Heart left ventricle (tissue), 16 donors: ENCODE measurements at regions not wholly inside any gene's neighbourhood (a gene's known extent, or its start where the extent isn't known, plus 50 kb on each side); places are given as distances from the start of the nearest gene placed in this dataset.

Source experiments
- ATAC-seq, 4 donors: fragments of 200-7000 bp; cut with Tn5 transposase; one replicate each; pipeline ENCODE4 v1.9.1; 2020 to 2022; ENCODE audit warnings: moderate library complexity in 4 of 4, mild to moderate bottlenecking in 3 of 4, moderate number of reproducible peaks in 1 of 4
- DNase-seq, 5 donors: peaks; one replicate each; pipeline ENCODE4 v3.0.0-alpha.2; 2020
- H3K27ac ChIP-seq, 12 donors: fragments of 200-600 bp; sonication (generic) in 4 of 12; one replicate each; pipeline versions ENCODE4 v1.5.0 to v1.8.0; 2016 to 2022; ENCODE audit warnings: mild to moderate bottlenecking in 2 of 12
- H3K27me3 ChIP-seq, 9 donors: fragments of 200-600 bp; sonication (generic) in 2 of 9; one replicate each; pipeline versions ENCODE4 v1.5.1 to v1.8.0; 2016 to 2022; ENCODE audit warnings: mild to moderate bottlenecking in 3 of 9
- H3K36me3 ChIP-seq, 9 donors: fragments of 200-600 bp; sonication (generic) in 2 of 9; one replicate each; pipeline versions ENCODE4 v1.5.0 to v1.8.0; 2018 to 2022; ENCODE audit warnings: mild to moderate bottlenecking in 2 of 9
- H3K4me1 ChIP-seq, 12 donors: fragments of 200-600 bp; sonication (generic) in 4 of 12; one replicate each; pipeline versions ENCODE4 v1.5.0 to v1.8.0; 2016 to 2022; ENCODE audit warnings: mild to moderate bottlenecking in 3 of 12
- H3K4me3 ChIP-seq, 12 donors: fragments of 200-600 bp; sonication (generic) in 4 of 12; one replicate each; pipeline versions ENCODE4 v1.5.0 to v1.8.0; 2017 to 2022; ENCODE audit warnings: mild to moderate bottlenecking in 9 of 12, moderate library complexity in 4 of 12
- H3K9me3 ChIP-seq, 12 donors: fragments of 200-600 bp; sonication (generic) in 4 of 12; one replicate each; pipeline versions ENCODE4 v1.5.0 to v1.8.0; 2016 to 2022; ENCODE audit warnings: mild to moderate bottlenecking in 1 of 12
- CTCF ChIP-seq, 12 donors: fragments of 200-600 bp; sonication (generic) in 4 of 12; IDR thresholded peaks; one replicate each; pipeline versions ENCODE4 v1.5.0 to v1.8.0; 2018 to 2022; ENCODE audit warnings: antibody characterized with exemption in 12 of 12, mild to moderate bottlenecking in 5 of 12
- POLR2A ChIP-seq, 2 donors: fragments of 450-650 bp; IDR thresholded peaks; one replicate each; pipeline ENCODE4 v1.6.1; 2017; ENCODE audit warnings: antibody characterized with exemption in 2 of 2, mild to moderate bottlenecking in 2 of 2, moderate library complexity in 2 of 2
- WGBS, 4 donors: extraction: QIAGEN DNeasy Blood & Tissue Kit in 2 of 4; methylation state at CpG; one replicate each; pipeline versions ENCODE4 v1.1.5 to v1.1.7; 2013 to 2018; 5-methylcytosine and 5-hydroxymethylcytosine counted together
- intact Hi-C, 10 donors: fragments of 100-400 bp; cut with DNase I; formaldehyde crosslinking; loops; one replicate each; pipeline versions ENCODE4 v1.11.1 to v1.14.2; 2022
- donor health status: ischemic (EF 13 %, LVEDD 7.1; RV severe dilation, severe dysfunction).
- donor health status: healthy with polysubstance abuse.
- donor health status: DM: no; HTN: yes; CAD: no.
- donor health status: DM: no; HTN: no; CAD: no.
- donor health status: ischemic (EF 25% LVEDD 6.9; RV normal size, moderate dysfunction).
- donor health status: ischemic (EF 25% LVEDD 5.7; RV mildly dilated, moderate dysfunction).
- donor health status: healthy.
- donor health status: DM: yes; HTN: yes; CAD: no.
- donor health status: ischemic (EF 35%, LVEDD 5.7; RV mildly dilated, moderate dysfunction).
- donor health status: nonischemic (EF 11% LVEDD 7.7; RV severe dilation, severe dysfunction).
- donor health status: DM: yes; HTN: yes; CAD: no.
- donor health status: PGD.
- donor health status: ischemic (EF 29% LVEDD 5.4; RV normal size, mild dysfunction).
- donor health status: nonischemic (EF 23%, LVEDD 6.1; RV moderate dilation, normal function).

DNA sequence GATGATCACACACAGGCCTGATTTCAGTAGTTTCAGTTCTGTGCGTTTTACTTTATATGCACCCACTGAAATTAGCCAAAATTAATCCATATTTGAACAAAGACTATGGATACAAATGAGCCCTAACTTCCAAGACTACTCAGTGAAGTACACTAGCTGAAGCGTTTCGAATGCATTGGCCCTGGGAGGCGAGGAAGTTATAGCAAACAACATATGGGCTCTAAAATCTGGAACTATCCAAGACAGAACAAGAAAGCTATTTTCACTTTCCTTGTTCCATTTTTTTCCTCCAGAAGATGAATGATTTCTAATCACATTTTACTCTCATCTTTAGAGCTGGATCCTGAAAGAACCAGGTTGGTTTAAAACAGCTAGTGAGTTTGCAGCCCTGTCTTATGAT, 399.4 kb upstream of the HNRNPA3 start:
- intact Hi-C loops: loop anchor here in 9 of 10 donors (1.0 to 10.0 kb wide), 8 partner anchors 159 to 688 kb away; partner anchors contain the start of genes HOXD8 (in 5 of the 9) and HOXD9 (in 3 of the 9)
- no peak for TF ChIP-seq POLR2A (IDR thresholded peaks at IDR 0.05)
- TF ChIP-seq CTCF (IDR thresholded peaks at IDR 0.05): no peak
- no peak for ATAC-seq
- no peak overlapping the region for H3K27ac ChIP-seq
- no peaks in the 10 kb centered on the region for H3K9me3 ChIP-seq
- H3K36me3 ChIP-seq: no peaks in the 10 kb centered on the region
- peaks cover 0 to 20% (median 3%) of the 10 kb centered on the region in 12 donors for H3K4me1 ChIP-seq
- H3K27me3 ChIP-seq: peaks cover 0 to 9% (median 0%) of the 10 kb centered on the region in 9 donors
- whole genome bisulfite sequencing, 4 donors: 79 to 94% (median 83%) methylated on average over 4 of the region's 4 CpGs
- no peak overlapping the region for H3K4me3 ChIP-seq
- DNase-seq: no peak

GRCh38 chr2:176813621-176814049, 399.0 kb upstream of the HNRNPA3 start:
- H3K9me3 ChIP-seq: no peaks in the 10 kb centered on the region
- no peaks in the 10 kb centered on the region for H3K36me3 ChIP-seq
- TF ChIP-seq CTCF (IDR thresholded peaks at IDR 0.05): no peak
- TF ChIP-seq POLR2A (IDR thresholded peaks at IDR 0.05): no peak
- ATAC-seq (no peak), DNase-seq (no peak)
- H3K27me3 ChIP-seq: peaks cover 0 to 14% (median 0%) of the 10 kb centered on the region in 9 donors
- H3K27ac ChIP-seq: peak overlapping the region in 1 of 12 donors; percentile 9
- peaks cover 0 to 20% (median 3%) of the 10 kb centered on the region in 12 donors for H3K4me1 ChIP-seq
- WGBS, 4 donors: 56 to 63% (median 59%) methylated on average over 2 of the region's 2 CpGs
- no peak overlapping the region for H3K4me3 ChIP-seq
- intact Hi-C loops: loop anchor here (1.0 to 10.0 kb wide), 9 partner anchors 159 to 689 kb away; partner anchors contain the start of genes HOXD8 (in 5 of the 10) and HOXD9 (in 3 of the 10)

DNA sequence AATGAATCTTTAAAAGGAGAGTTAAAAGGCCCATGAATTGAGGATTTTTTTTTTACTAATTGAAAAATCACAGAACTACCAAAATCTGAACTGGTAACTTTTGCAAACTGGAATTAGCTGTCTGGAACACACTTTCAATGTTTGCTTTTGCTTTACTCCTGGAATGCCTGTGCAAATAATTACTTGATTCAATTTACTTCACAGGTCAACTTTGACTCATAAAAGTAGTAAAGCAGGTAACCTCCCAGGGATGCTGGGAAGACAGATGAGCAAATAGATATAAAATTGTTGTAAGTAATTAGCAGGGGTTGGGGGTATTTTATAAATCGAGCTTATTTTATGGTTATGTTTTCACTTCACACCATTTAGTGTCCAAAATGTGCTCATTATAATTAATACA, 398.3 kb upstream of the HNRNPA3 start:
- H3K36me3 ChIP-seq: no peaks in the 10 kb centered on the region
- 26 to 37% (median 31%) methylated on average over 1 of the region's 1 CpG for WGBS, 4 donors
- no peak for TF ChIP-seq CTCF (IDR thresholded peaks at IDR 0.05)
- no peak for TF ChIP-seq POLR2A (IDR thresholded peaks at IDR 0.05)
- H3K4me1 ChIP-seq: peaks cover 0 to 20% (median 3%) of the 10 kb centered on the region in 12 donors
- no peak overlapping the region for H3K4me3 ChIP-seq
- ATAC-seq (no peak), DNase-seq (no peak)
- no peaks in the 10 kb centered on the region for H3K9me3 ChIP-seq
- intact Hi-C loops: loop anchor here (2.0 to 10.0 kb wide), 8 partner anchors 161 to 689 kb away; partner anchors contain the start of genes HOXD8 (in 5 of the 10) and HOXD9 (in 3 of the 10)
- H3K27me3 ChIP-seq: peaks cover 0 to 14% (median 0%) of the 10 kb centered on the region in 9 donors
- peak overlapping the region in 1 of 12 donors; percentile 9 for H3K27ac ChIP-seq

DNA sequence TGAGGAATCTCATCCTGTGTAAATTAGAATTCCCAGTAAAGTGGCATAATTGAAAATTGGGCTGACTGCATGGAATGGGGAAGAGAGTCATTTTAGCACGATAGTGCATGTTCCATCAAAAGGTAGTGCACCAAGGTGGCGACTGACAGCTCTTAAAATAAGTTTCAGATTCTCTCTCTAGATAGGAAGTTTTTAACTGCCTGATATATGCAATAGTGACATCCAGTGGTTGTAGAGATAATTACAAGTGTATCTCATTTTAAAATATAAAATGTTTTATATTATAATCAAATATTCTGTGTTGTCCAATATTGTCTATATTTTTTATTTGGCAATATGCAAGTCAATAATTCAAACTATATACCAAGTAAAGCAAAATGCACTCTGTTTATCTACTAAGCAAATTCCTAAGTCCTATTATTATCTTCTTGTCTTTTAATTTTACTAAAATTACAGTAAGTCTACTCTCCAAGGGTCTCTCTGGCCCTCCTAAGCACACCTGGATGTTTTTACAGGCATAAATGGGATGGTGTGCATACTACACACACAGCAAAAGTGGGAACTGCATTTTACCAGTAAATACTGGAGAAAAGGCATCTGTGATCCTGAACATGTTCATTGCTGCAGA, 397.7 kb upstream of the HNRNPA3 start:
- peaks cover 0 to 20% (median 3%) of the 10 kb centered on the region in 12 donors for H3K4me1 ChIP-seq
- ATAC-seq: no peak
- TF ChIP-seq CTCF (IDR thresholded peaks at IDR 0.05): peak; percentile 60 to 79 (median 68)
- TF ChIP-seq POLR2A (IDR thresholded peaks at IDR 0.05): no peak
- no peak overlapping the region for H3K4me3 ChIP-seq
- intact Hi-C loops: loop anchor here (2.0 to 10.0 kb wide), 10 partner anchors 162 to 690 kb away; partner anchors contain the start of genes HOXD8 (in 5 of the 10) and HOXD9 (in 3 of the 10)
- no peak overlapping the region for H3K27ac ChIP-seq
- no peaks in the 10 kb centered on the region for H3K36me3 ChIP-seq
- peaks cover 0 to 14% (median 0%) of the 10 kb centered on the region in 9 donors for H3K27me3 ChIP-seq
- no peaks in the 10 kb centered on the region for H3K9me3 ChIP-seq
- 0 to 2% (median 1%) methylated on average over 2 of the region's 2 CpGs for WGBS, 4 donors
- no peak for DNase-seq
